ENCODE measurements at regions not wholly inside any gene's neighbourhood (a gene's known extent, or its start where the extent isn't known, plus 50 kb on each side); places are given as distances from the start of the nearest gene placed in this dataset.

DNA sequence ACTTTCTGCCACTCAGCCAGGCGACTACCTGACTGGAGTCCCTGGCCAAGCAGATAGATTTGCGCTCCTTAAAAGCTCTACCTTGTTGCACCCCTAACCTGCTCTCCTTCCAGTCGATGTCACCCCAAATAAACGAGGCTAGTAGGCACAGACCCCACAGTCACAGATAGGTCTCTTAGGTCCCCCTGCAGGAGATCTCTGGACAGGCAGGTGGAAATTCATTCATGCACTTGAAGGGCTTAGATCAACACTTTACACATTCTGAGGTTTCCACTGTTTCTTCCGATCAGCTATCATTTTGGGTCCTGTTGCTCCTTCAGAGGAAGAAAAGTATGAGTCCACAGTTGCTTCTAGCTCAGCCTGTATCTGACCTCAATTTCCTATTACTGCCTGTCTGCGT, 272.6 kb upstream of the FMN2 start:
- DNase-seq (ENCODE audit: low read depth): no peak

DNA sequence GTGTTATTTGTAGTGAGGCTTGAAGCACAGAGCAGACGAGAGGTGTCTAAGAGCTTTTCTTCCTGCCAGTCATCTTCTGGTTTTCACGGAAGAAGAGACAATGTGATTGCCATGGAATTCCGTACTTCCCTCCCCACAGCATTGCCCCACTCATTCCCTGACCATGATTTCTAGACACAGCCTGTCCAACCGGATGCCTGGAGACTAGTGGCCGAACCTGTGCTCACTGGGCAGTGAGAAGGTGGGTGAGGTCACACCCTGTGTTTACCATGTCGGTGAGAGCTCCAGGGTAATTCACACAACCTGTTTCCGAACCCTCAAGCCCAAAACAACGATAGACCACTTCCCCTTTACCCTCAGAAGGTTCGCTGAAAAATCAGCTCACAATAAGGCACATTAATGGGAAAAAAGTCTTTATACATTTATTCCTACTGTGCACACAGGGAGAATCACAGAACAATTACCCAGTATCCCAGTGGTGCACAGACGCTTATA, 271.9 kb upstream of the FMN2 start:
- no peak for DNase-seq (ENCODE audit: low read depth)

DNA sequence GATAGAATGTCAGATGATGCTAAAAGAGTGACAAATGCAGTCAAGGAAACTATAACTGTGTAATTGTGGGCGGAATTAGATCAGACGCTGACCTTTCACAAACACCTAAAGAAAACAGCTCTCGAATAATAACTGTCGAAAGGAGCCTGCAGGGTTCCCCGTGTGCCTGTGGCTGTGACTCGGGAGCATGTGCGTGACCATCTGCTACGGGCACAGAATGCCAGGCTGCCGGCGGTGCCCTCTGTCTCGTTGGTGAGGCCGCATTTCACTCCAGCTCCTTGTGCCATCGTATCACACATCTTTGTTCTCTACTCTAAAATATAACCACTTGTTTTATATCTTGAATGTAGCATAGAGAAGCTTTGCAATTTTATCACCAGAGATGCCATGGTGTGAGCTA, 267.8 kb upstream of the FMN2 start:
- DNase-seq (ENCODE audit: low read depth): no peak

DNA sequence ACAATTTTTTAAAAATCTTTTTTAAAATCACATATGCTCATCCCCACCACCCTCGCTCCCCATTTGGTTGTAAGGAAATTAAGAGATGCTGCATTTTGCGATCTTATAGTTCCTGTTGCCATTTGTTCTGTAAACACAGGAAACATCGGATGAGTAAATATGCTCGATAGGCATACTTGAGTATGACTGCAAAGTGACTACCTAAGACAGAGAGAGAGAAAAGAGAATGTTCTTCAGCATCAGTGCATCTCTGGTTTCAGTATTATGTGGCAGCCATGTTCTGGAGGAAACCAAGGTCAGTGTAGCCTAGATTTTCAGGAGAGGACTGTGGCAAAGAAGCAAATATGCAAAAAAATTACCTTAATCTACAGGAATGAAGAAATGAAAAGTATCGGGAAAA, 265.5 kb upstream of the FMN2 start:
- no peak for DNase-seq (ENCODE audit: low read depth)

DNA sequence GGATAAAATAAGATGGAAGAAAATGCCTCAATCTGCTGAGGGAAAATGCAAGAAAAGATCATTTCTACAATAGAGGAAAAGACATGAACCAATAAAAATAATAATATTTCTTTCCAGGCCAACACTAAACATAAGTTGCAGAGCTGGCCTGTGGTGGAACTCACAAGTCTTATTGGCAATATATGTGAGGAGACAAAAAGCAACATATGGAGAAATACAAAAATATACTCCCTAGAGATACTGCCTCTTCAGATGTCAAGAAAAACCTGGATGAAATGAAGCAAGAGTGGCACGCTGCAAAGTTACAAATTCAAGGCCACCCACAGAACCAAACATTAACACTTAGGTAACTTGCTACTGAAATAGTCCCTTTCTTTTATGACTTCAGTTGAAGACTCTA, 264.9 kb upstream of the FMN2 start:
- DNase-seq (ENCODE audit: low read depth): no peak

GRCh38 chr1:239829535-239829934, 262.1 kb upstream of the FMN2 start:
- DNase-seq (ENCODE audit: low read depth): no peak

DNA sequence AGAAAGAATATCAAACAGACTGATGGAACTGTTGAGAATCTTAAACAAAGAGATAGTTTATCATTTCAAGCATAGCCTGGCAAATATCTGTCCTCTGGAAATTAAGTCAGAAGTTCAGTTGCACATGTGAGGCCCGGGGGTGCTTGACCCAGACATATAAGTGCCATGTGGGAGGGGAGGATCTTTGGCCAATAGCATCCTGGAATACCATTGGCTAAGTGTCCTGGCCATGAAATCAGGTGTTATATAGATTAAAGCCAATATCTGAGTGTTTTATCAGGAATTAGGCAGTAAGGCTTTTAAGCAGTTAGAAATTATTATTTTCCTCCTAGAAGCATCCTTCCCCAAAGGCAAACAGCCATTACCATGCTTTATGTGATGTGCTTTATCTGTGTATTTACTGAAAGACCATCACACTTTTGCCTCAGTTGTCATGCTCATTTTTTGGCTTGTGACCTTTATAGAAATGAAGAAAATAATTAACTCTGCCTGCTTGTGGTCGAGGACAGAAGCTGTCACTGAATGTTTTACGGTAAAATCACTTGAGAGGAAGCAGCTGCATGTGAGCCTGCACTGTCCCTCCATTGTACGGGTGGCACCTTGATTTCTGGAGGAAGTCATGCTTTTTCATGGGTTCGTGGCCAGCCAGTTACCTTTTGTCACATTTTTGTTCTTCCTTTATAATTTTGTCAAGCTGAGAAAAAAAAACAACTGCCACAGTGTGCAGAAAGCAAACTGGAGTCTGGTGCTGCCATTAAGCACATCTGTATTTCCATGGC, 259.9 kb upstream of the FMN2 start:
- no peak for DNase-seq (ENCODE audit: low read depth)

- no peak for DNase-seq (ENCODE audit: low read depth)
These were observed 258.0 kb upstream of the FMN2 start for GRCh38 chr1:239833723-239834122.

GRCh38 chr1:239835946-239836440, 255.7 kb upstream of the FMN2 start:
- DNase-seq (ENCODE audit: low read depth): no peak

- DNase-seq (ENCODE audit: low read depth): no peak
These were observed 251.3 kb upstream of the FMN2 start for GRCh38 chr1:239840336-239840735.

DNA sequence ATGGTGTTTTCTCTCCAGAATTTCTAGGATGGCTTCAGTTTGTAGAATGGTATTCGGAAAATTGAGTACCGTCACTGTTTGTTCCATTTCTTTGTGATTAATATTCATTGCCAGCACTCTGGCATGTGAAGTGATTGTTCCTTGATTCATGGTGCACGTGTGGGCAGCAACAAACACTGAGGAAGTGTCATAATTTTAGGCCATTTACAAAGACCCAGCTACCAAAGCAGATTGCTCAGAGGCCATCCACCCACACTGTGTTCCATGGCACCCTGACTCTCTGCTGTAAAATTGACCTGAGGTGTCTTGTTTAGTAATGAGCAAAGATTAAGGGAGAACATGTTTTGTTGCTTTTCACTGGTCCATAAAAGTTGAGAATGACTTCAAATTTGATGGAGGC, 250.9 kb upstream of the FMN2 start:
- no peak for DNase-seq (ENCODE audit: low read depth)

DNA sequence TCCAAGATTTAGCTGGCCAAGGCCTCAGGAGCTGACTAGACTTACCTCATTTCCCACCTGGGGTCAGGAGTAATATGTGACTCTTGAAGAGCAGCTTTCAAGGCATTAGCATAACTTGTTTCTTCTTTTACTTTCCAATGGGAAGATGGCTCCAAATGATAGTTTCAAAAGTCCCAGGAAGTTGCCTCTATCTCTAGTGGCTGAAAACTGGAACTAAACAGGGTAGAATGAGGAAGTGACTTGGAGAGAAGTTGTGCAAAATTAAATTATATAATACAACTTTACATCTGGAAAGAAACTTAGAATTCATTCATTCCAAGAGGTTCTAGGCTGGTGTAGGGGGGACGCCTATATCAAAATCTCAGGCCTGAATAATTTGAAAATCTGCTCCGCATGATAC, 250.1 kb upstream of the FMN2 start:
- DNase-seq (ENCODE audit: low read depth): no peak

DNA sequence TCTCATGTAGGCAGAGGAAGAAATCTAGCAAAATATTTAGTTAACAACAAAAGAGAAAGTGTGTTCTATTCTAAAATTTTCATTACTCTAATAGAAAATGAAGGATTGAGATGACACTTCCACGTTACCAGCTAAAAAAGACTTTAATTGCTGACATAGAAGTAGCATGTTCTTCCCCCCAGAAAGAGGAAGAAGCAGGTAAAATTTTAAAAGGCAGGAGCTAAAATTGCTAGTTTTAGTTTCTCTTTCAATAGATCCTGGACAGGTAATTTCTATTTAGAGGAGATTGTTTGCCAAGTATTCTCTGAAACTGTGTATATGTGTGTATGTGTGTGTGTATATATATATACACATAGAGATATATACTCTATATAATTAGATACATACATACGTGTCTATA, 248.1 kb upstream of the FMN2 start:
- no peak for DNase-seq (ENCODE audit: low read depth)

GRCh38 chr1:239844833-239845232, 246.8 kb upstream of the FMN2 start:
- DNase-seq (ENCODE audit: low read depth): no peak

GRCh38 chr1:239854922-239855321, 236.8 kb upstream of the FMN2 start:
- no peak for DNase-seq (ENCODE audit: low read depth)

- DNase-seq (ENCODE audit: low read depth): no peak
These were observed 235.6 kb upstream of the FMN2 start for GRCh38 chr1:239856067-239856466.

GRCh38 chr1:239856924-239857323, 234.8 kb upstream of the FMN2 start:
- no peak for DNase-seq (ENCODE audit: low read depth)

GRCh38 chr1:239858057-239858456, 233.6 kb upstream of the FMN2 start:
- DNase-seq (ENCODE audit: low read depth): peak; percentile 67

GRCh38 chr1:239858529-239858928, 233.2 kb upstream of the FMN2 start:
- DNase-seq (ENCODE audit: low read depth): no peak

DNA sequence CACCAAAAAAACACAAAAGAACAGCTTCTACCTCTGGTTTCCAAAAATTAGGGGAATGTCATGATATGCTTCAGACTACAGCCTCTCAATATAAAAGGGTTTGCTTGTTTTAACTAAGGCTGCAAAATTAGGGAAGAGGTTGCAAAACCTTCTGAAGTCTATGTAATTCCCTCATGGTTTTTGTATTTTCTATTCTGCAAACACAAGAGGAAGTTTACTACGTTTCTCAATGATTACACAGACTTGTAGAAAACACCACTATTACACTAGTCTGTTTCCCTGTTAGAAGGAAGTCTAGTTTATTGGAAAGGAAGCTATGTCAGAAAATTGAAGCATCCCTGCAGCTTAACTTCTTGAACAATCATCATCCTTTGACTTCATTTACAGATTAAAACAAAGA, 229.7 kb upstream of the FMN2 start:
- no peak for DNase-seq (ENCODE audit: low read depth)

DNA sequence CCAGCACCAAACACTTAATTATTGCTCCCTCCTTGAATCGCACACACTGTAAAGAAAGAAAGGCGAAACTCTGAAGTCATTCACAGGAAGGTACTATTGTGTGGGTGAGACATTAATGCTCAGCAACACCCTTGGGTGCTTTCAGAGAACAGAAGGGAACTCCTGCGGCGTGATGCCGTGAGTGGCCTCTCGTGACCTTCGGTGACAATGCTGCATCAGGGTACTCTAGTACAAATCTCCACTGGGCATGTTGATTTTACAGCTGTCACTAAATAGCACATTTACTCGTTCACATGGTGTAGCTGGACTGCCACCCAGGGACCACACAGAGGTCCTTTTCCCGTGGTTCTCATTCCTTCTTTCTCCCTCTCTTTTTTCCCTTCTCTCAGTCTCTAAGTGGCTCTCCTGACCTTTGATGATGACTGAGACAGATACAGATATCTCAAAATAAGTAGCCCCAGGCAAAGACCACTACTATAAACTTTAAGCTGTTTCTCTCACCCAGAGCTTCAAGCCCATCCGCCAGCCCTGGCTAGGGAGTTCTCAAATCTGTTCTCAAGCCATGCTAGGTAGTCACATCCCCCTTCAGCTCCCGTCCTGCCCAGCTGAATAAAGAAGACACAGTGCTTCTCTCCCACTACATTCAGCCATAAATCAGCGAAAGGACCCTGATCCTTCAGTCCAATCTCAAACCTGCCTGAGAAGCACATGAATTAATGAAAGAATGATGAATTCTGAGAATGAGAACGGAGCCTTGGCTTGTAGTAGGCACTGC, 223.4 kb upstream of the FMN2 start:
- DNase-seq (ENCODE audit: low read depth): no peak

- no peak for DNase-seq (ENCODE audit: low read depth)
These were observed 221.5 kb upstream of the FMN2 start for GRCh38 chr1:239870194-239870593.

DNA sequence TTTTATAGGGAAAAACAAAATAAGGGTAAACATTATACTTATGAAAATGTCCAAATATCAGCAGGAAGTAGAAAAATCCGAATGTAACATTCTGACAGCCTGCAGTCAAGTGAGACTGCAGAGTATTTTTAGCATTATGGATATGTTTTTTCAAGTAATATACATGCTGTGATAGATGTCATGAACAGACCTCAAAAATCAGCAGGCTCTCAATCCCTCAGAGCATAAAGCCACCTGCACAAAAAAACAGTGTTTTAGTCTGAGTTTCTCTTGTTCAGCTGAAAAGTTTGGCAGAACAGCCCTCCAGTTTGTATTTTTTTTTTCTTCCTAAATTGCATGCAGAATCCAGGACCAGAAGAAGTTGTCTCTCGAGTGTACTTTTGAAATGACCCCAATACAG, 219.1 kb upstream of the FMN2 start:
- DNase-seq (ENCODE audit: low read depth): no peak
